Central memory CD8-positive, alpha-beta T cell (primary cell): ENCODE measurements at regions not wholly inside any gene's neighbourhood (a gene's known extent, or its start where the extent isn't known, plus 50 kb on each side); places are given as distances from the start of the nearest gene placed in this dataset.

ENCODE experiments used
- ATAC-seq: fragments of 150-1000 bp; cut with Tn5 transposase; replicated peaks from 2 replicates; pipeline ENCODE4 v1.10.0; 2022; ENCODE audit warnings: mild to moderate bottlenecking, moderate FRiP score, moderate number of reproducible peaks; ENCODE audit not compliant: poor library complexity, severe bottlenecking; ENCODE audit errors: extremely low read depth
- DNase-seq, 2 donors: peaks; one replicate each; pipeline ENCODE4 v3.0.0; 2021; ENCODE audit warnings: low spot score in 2 of 2
- H3K27ac Mint-ChIP-seq: one replicate; pipeline ENCODE4 v1.8.0; 2022; ENCODE audit warnings: low read depth, mild to moderate bottlenecking, moderate library complexity, mixed read lengths
- H3K27me3 Mint-ChIP-seq: one replicate; pipeline ENCODE4 v1.8.0; 2022; ENCODE audit warnings: mixed read lengths
- H3K36me3 Mint-ChIP-seq: one replicate; pipeline ENCODE4 v1.8.0; 2022; ENCODE audit warnings: mild to moderate bottlenecking, moderate library complexity, mixed read lengths; ENCODE audit not compliant: insufficient read depth
- H3K4me1 Mint-ChIP-seq: one replicate; pipeline ENCODE4 v1.8.0; 2022; ENCODE audit warnings: mixed read lengths
- H3K4me3 Mint-ChIP-seq: one replicate; pipeline ENCODE4 v1.8.0; 2022; ENCODE audit warnings: mild to moderate bottlenecking, moderate library complexity, mixed read lengths
- H3K9me3 Mint-ChIP-seq: one replicate; pipeline ENCODE4 v1.8.0; 2022; ENCODE audit warnings: mixed read lengths

DNA sequence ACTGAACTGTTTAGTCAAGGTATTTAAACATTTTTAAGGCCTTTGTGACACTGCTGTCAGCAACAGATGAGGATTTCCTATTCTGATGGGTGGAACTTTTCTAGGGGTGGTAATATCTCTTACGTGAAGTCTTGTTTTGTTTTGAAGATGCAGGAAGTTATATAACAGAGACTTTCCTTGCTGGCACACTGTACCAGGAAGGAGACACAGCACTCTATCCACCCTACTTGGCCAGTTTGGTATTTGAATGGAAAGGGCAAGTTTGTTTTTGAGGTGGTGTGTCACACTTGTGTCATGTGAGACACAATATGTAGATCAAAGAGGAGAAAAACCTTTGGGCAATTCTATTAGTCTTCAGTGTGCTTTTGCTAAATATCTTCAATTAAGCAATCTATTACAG is 51.6 kb upstream of the SRP54 start:
- Mint-ChIP-seq H3K4me1 (peaks cover 18% of the 10 kb centered on the region), H3K36me3 (peaks cover 7% of the 10 kb centered on the region), H3K27me3 (no peaks in the 10 kb centered on the region), H3K4me3 (peak overlapping the region; percentile 67), H3K9me3 (no peaks in the 10 kb centered on the region), H3K27ac (peak overlapping the region; percentile 94)
- ATAC-seq (peak; percentile 95), DNase-seq (peak in 1 of 2 donors; percentile 36)

GRCh38 chr14:34930591-34931091 is 52.2 kb upstream of the SRP54 start:
- ATAC-seq (peak; percentile 61), DNase-seq (no peak)
- Mint-ChIP-seq H3K27ac (peak overlapping the region; percentile 94), H3K9me3 (no peaks in the 10 kb centered on the region), H3K36me3 (peaks cover 7% of the 10 kb centered on the region), H3K4me3 (peak overlapping the region; percentile 67), H3K27me3 (no peaks in the 10 kb centered on the region), H3K4me1 (peaks cover 18% of the 10 kb centered on the region)

DNA sequence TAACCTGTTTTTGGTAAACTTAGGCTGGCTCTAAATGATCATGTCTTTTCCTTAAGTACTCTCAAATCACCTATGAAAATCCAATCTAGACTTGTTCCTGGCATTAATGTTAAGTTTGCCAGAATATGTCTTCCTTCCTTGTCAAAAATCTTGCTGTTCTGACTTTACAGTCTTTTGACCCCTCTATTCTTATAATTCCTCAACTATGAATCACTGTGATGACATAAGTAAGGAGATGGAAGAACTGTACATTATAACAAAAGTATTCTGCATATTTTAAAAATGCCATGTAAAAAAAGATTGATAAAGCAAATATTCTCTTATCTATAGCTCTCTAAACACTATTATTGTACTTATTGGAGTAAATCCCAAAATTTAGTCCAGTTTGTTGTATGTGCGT is 51.4 kb upstream of the BAZ1A start:
- DNase-seq = no peak
- Mint-ChIP-seq H3K4me3 (no peak overlapping the region), H3K27ac (no peak overlapping the region), H3K36me3 (peaks cover 7% of the 10 kb centered on the region), H3K9me3 (no peaks in the 10 kb centered on the region), H3K4me1 (peaks cover 17% of the 10 kb centered on the region), H3K27me3 (no peaks in the 10 kb centered on the region)
- no peak for ATAC-seq
